HEK293 (cell line): ENCODE measurements at regions not wholly inside any gene's neighbourhood (a gene's known extent, or its start where the extent isn't known, plus 50 kb on each side); places are given as distances from the start of the nearest gene placed in this dataset.
A peak's percentile ranks its signal among the peaks of the same experiment; 100 is the strongest.

Source experiments
- BCL11A ChIP-seq: fragments of 450-650 bp; formaldehyde crosslinking; IDR thresholded peaks from 2 replicates; pipeline ENCODE4 v1.5.1; 2016; ENCODE audit warnings: low read depth, missing biosample characterization, missing genetic modification characterization
- GFI1B ChIP-seq: fragments of 450-650 bp; formaldehyde crosslinking; IDR thresholded peaks from 2 replicates; pipeline ENCODE4 v1.5.1; 2016; ENCODE audit warnings: missing biosample characterization, missing genetic modification characterization
- GLIS2 ChIP-seq: fragments of 450-650 bp; formaldehyde crosslinking; IDR thresholded peaks from 2 replicates; pipeline ENCODE4 v1.5.1; 2016; ENCODE audit warnings: missing biosample characterization, missing genetic modification characterization
- KLF9 ChIP-seq: fragments of 450-650 bp; formaldehyde crosslinking; IDR thresholded peaks from 2 replicates; pipeline ENCODE4 v1.5.1; 2016; ENCODE audit warnings: missing biosample characterization, missing genetic modification characterization, low read depth
- MEIS1 ChIP-seq: sonication (generic); formaldehyde crosslinking; IDR thresholded peaks from 2 replicates; pipeline ENCODE4 v1.8.1; 2022; ENCODE audit warnings: missing genetic modification reagents, mild to moderate bottlenecking, borderline replicate concordance
- MYNN ChIP-seq: fragments of 450-650 bp; formaldehyde crosslinking; IDR thresholded peaks from 2 replicates; pipeline ENCODE4 v1.5.1; 2016; ENCODE audit warnings: missing biosample characterization, missing genetic modification characterization, borderline replicate concordance
- SP2 ChIP-seq: fragments of 450-650 bp; formaldehyde crosslinking; IDR thresholded peaks from 2 replicates; pipeline ENCODE4 v1.5.1; 2016; ENCODE audit warnings: missing biosample characterization, missing genetic modification characterization
- TSHZ1 ChIP-seq: fragments of 450-650 bp; formaldehyde crosslinking; IDR thresholded peaks from 2 replicates; pipeline ENCODE4 v1.5.1; 2016; ENCODE audit warnings: missing biosample characterization, missing genetic modification characterization, borderline replicate concordance
- ZBTB17 ChIP-seq: fragments of 450-650 bp; formaldehyde crosslinking; IDR thresholded peaks from 2 replicates; pipeline ENCODE4 v1.5.1; 2016; ENCODE audit warnings: missing biosample characterization, missing genetic modification characterization
- ZBTB20 ChIP-seq: fragments of 450-650 bp; formaldehyde crosslinking; IDR thresholded peaks from 2 replicates; pipeline ENCODE4 v1.5.1; 2016; ENCODE audit warnings: missing biosample characterization, missing genetic modification characterization
- ZNF211 ChIP-seq: fragments of 450-650 bp; formaldehyde crosslinking; IDR thresholded peaks from 2 replicates; pipeline ENCODE4 v1.5.1; 2016; ENCODE audit warnings: low read depth, missing biosample characterization, missing genetic modification characterization
- ZNF335 ChIP-seq: fragments of 450-650 bp; formaldehyde crosslinking; conservative IDR thresholded peaks from 2 replicates; pipeline ENCODE4 v1.5.1; 2016; ENCODE audit warnings: missing biosample characterization, missing genetic modification characterization
- ZNF426 ChIP-seq: fragments of 450-650 bp; formaldehyde crosslinking; IDR thresholded peaks from 2 replicates; pipeline ENCODE4 v1.5.1; 2017; ENCODE audit warnings: missing biosample characterization, missing genetic modification characterization, mild to moderate bottlenecking, inconsistent platforms, moderate library complexity
- ZNF558 ChIP-seq: fragments of 450-650 bp; formaldehyde crosslinking; IDR thresholded peaks from 2 replicates; pipeline ENCODE4 v1.5.1; 2016; ENCODE audit warnings: missing biosample characterization, missing genetic modification characterization
- ZNF561 ChIP-seq: fragments of 450-650 bp; IDR thresholded peaks from 2 replicates; pipeline ENCODE4 v1.5.1; 2018; ENCODE audit warnings: missing biosample characterization, missing genetic modification characterization, borderline replicate concordance
- ZNF600 ChIP-seq: fragments of 450-650 bp; formaldehyde crosslinking; IDR thresholded peaks from 2 replicates; pipeline ENCODE4 v1.5.1; 2016; ENCODE audit warnings: missing biosample characterization, missing genetic modification characterization
- ZNF629 ChIP-seq: fragments of 450-650 bp; formaldehyde crosslinking; IDR thresholded peaks from 2 replicates; pipeline ENCODE4 v1.5.1; 2017; ENCODE audit warnings: missing biosample characterization, missing genetic modification characterization
- ZNF664 ChIP-seq: fragments of 450-650 bp; formaldehyde crosslinking; IDR thresholded peaks from 2 replicates; pipeline ENCODE4 v1.5.1; 2016; ENCODE audit warnings: missing biosample characterization, missing genetic modification characterization
- ZNF76 ChIP-seq: fragments of 450-650 bp; formaldehyde crosslinking; IDR thresholded peaks from 2 replicates; pipeline ENCODE4; 2016; ENCODE audit warnings: low read depth, missing biosample characterization, missing genetic modification characterization, borderline replicate concordance
- TF ChIP-seq, protein P1 (sequence below): fragments of 450-650 bp; formaldehyde crosslinking; IDR thresholded peaks from 2 replicates; pipeline ENCODE4 v1.5.1; 2016; ENCODE audit warnings: missing biosample characterization, missing genetic modification characterization
- TF ChIP-seq, protein P2 (sequence below): fragments of 450-650 bp; formaldehyde crosslinking; optimal IDR thresholded peaks from 2 replicates; pipeline ENCODE3; 2016; ENCODE audit warnings: missing biosample characterization, mild to moderate bottlenecking, missing genetic modification characterization
- TF ChIP-seq, protein P3 (sequence below): fragments of 450-650 bp; formaldehyde crosslinking; IDR thresholded peaks from 2 replicates; pipeline ENCODE4 v1.5.1; 2017; ENCODE audit warnings: missing biosample characterization, missing genetic modification characterization

GRCh38 chr4:183797011-183797444 lies 108.1 kb upstream of the STOX2 start (continued):
- TF ChIP-seq, protein P1, sequence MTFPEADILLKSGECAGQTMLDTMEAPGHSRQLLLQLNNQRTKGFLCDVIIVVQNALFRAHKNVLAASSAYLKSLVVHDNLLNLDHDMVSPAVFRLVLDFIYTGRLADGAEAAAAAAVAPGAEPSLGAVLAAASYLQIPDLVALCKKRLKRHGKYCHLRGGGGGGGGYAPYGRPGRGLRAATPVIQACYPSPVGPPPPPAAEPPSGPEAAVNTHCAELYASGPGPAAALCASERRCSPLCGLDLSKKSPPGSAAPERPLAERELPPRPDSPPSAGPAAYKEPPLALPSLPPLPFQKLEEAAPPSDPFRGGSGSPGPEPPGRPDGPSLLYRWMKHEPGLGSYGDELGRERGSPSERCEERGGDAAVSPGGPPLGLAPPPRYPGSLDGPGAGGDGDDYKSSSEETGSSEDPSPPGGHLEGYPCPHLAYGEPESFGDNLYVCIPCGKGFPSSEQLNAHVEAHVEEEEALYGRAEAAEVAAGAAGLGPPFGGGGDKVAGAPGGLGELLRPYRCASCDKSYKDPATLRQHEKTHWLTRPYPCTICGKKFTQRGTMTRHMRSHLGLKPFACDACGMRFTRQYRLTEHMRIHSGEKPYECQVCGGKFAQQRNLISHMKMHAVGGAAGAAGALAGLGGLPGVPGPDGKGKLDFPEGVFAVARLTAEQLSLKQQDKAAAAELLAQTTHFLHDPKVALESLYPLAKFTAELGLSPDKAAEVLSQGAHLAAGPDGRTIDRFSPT (tag by site-specific recombination), result peak; percentile 52; the same call in 1 of the 2 replicates
- TF ChIP-seq ZNF629 (tag by site-specific recombination), result peak; percentile 20; the same call in 1 of the 2 replicates
- peak; percentile 36; the same call in 1 of the 2 replicates for TF ChIP-seq ZBTB17
- TF ChIP-seq ZNF335, result peak; percentile 37
- no peak for TF ChIP-seq ZNF558 (tag by site-specific recombination)
- no peak for TF ChIP-seq BCL11A (tag by site-specific recombination)
- peak; percentile 71; the same call in 1 of the 2 replicates for TF ChIP-seq KLF9
- TF ChIP-seq, protein P2, sequence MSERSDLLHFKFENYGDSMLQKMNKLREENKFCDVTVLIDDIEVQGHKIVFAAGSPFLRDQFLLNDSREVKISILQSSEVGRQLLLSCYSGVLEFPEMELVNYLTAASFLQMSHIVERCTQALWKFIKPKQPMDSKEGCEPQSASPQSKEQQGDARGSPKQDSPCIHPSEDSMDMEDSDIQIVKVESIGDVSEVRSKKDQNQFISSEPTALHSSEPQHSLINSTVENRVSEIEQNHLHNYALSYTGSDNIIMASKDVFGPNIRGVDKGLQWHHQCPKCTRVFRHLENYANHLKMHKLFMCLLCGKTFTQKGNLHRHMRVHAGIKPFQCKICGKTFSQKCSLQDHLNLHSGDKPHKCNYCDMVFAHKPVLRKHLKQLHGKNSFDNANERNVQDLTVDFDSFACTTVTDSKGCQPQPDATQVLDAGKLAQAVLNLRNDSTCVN (tag by site-specific recombination), result peak; percentile 72
- TF ChIP-seq GLIS2 (tag by site-specific recombination), result peak; percentile 97
- no peak for TF ChIP-seq ZNF426
- peak; percentile 68 for TF ChIP-seq SP2 (tag by site-specific recombination)
- TF ChIP-seq TSHZ1 (tag by site-specific recombination), result no peak
- TF ChIP-seq ZNF76 (tag by site-specific recombination), result no peak
- TF ChIP-seq ZBTB20 (tag by site-specific recombination), result peak; percentile 90
- TF ChIP-seq, protein P3, sequence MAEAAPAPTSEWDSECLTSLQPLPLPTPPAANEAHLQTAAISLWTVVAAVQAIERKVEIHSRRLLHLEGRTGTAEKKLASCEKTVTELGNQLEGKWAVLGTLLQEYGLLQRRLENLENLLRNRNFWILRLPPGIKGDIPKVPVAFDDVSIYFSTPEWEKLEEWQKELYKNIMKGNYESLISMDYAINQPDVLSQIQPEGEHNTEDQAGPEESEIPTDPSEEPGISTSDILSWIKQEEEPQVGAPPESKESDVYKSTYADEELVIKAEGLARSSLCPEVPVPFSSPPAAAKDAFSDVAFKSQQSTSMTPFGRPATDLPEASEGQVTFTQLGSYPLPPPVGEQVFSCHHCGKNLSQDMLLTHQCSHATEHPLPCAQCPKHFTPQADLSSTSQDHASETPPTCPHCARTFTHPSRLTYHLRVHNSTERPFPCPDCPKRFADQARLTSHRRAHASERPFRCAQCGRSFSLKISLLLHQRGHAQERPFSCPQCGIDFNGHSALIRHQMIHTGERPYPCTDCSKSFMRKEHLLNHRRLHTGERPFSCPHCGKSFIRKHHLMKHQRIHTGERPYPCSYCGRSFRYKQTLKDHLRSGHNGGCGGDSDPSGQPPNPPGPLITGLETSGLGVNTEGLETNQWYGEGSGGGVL (tag by site-specific recombination), result peak; percentile 83
- no peak for TF ChIP-seq MEIS1 (CRISPR knock-in tag)
- peak; percentile 48 for TF ChIP-seq ZNF600
- TF ChIP-seq MYNN (tag by site-specific recombination), result no peak
- TF ChIP-seq ZNF561, result no peak; the same call in 1 of the 2 replicates
- TF ChIP-seq GFI1B (tag by site-specific recombination), result no peak
- TF ChIP-seq ZNF211 (tag by site-specific recombination), result no peak
- TF ChIP-seq ZNF664 (tag by site-specific recombination), result no peak
